Nephron (organoid): ENCODE measurements at regions not wholly inside any gene's neighbourhood (a gene's known extent, or its start where the extent isn't known, plus 50 kb on each side); places are given as distances from the start of the nearest gene placed in this dataset.
"Not testable (repeated sequence)": the region's sequence is repeated elsewhere in the genome, so short reads cannot be mapped to it uniquely, and the experiment has no call there.

Source experiments
- H3K27ac Mint-ChIP-seq, 3 experiments: 2 replicates each; pipeline ENCODE4 v1.8.0; 2020; ENCODE audit warnings: mixed read lengths in 3 of 3, mild to moderate bottlenecking in 2 of 3, moderate library complexity in 1 of 3
- H3K27me3 Mint-ChIP-seq: 2 replicates; pipeline ENCODE4 v1.8.0; 2021; ENCODE audit warnings: low read depth, mild to moderate bottlenecking, moderate library complexity, mixed read lengths
- H3K36me3 Mint-ChIP-seq: 2 replicates; pipeline ENCODE4 v1.8.0; 2020; ENCODE audit warnings: low read depth, mixed read lengths
- H3K4me1 Mint-ChIP-seq: 2 replicates; pipeline ENCODE4 v1.8.0; 2020; ENCODE audit warnings: mixed read lengths
- H3K4me3 Mint-ChIP-seq, 3 experiments: 2 replicates each; pipeline ENCODE4 v1.8.0; 2020; ENCODE audit warnings: mild to moderate bottlenecking in 3 of 3, mixed read lengths in 3 of 3, moderate library complexity in 2 of 3
- H3K9me3 Mint-ChIP-seq: 2 replicates; pipeline ENCODE4 v1.8.0; 2020; ENCODE audit warnings: mixed read lengths
- CTCF ChIP-seq, 3 experiments: fragments of 200-600 bp; sonication (generic); IDR thresholded peaks; one replicate each; pipeline ENCODE4 v1.5.0; 2021; ENCODE audit warnings: antibody characterized with exemption in 3 of 3; ENCODE audit not compliant: unreplicated experiment in 3 of 3

GRCh38 chr12:92413286-92413685 is 267.6 kb upstream of the BTG1 start:
- Mint-ChIP-seq H3K4me1 (peaks cover 11% of the 10 kb centered on the region), H3K27me3 (peaks cover 3% of the 10 kb centered on the region), H3K27ac (no peak overlapping the region), H3K36me3 (no peaks in the 10 kb centered on the region), H3K9me3 (peaks cover 2% of the 10 kb centered on the region), H3K4me3 (no peak overlapping the region)
- TF ChIP-seq CTCF (IDR thresholded peaks at IDR 0.05; ENCODE audit: unreplicated experiment in 3 of 3), result no peak

GRCh38 chr12:92412856-92413255 is 267.2 kb upstream of the BTG1 start:
- H3K9me3 Mint-ChIP-seq, result peaks cover 2% of the 10 kb centered on the region

GRCh38 chr12:92411687-92412086 is 266.0 kb upstream of the BTG1 start:
- no peak for TF ChIP-seq CTCF (IDR thresholded peaks at IDR 0.05; ENCODE audit: unreplicated experiment in 3 of 3)
- H3K27ac Mint-ChIP-seq, result no peak overlapping the region
- H3K9me3 Mint-ChIP-seq, result peaks cover 2% of the 10 kb centered on the region
- H3K4me3 Mint-ChIP-seq, result no peak overlapping the region
- no peaks in the 10 kb centered on the region for H3K36me3 Mint-ChIP-seq
- peaks cover 11% of the 10 kb centered on the region for H3K4me1 Mint-ChIP-seq
- H3K27me3 Mint-ChIP-seq, result peaks cover 3% of the 10 kb centered on the region

More at GRCh38 chr12:92412856-92413255, 267.2 kb upstream of the BTG1 start:
- Mint-ChIP-seq H3K27ac (no peak overlapping the region), H3K4me3 (no peak overlapping the region), H3K27me3 (peaks cover 3% of the 10 kb centered on the region), H3K4me1 (peaks cover 11% of the 10 kb centered on the region), H3K36me3 (no peaks in the 10 kb centered on the region)
- TF ChIP-seq CTCF (IDR thresholded peaks at IDR 0.05; ENCODE audit: unreplicated experiment in 3 of 3), result no peak

GRCh38 chr12:92408072-92408900 is 262.6 kb upstream of the BTG1 start:
- peaks cover 15% of the 10 kb centered on the region for H3K4me1 Mint-ChIP-seq
- peaks cover 8% of the 10 kb centered on the region for H3K27me3 Mint-ChIP-seq
- TF ChIP-seq CTCF (IDR thresholded peaks at IDR 0.05; ENCODE audit: unreplicated experiment in 3 of 3), result no peak
- no peak overlapping the region for H3K4me3 Mint-ChIP-seq
- H3K9me3 Mint-ChIP-seq, result peaks cover 2% of the 10 kb centered on the region
- no peaks in the 10 kb centered on the region for H3K36me3 Mint-ChIP-seq
- H3K27ac Mint-ChIP-seq, result no peak overlapping the region

- H3K4me3 Mint-ChIP-seq, H3K27ac Mint-ChIP-seq, H3K36me3 Mint-ChIP-seq, H3K27me3 Mint-ChIP-seq, H3K9me3 Mint-ChIP-seq: not testable (repeated sequence)
- peaks cover 23% of the 10 kb centered on the region for H3K4me1 Mint-ChIP-seq
Observed at GRCh38 chr12:92406404-92407070, 260.9 kb upstream of the BTG1 start.

GRCh38 chr12:92405801-92406251 is 260.2 kb upstream of the BTG1 start:
- not testable (repeated sequence) for H3K27ac Mint-ChIP-seq, H3K27me3 Mint-ChIP-seq, H3K4me3 Mint-ChIP-seq, H3K36me3 Mint-ChIP-seq, H3K9me3 Mint-ChIP-seq
- peaks cover 26% of the 10 kb centered on the region for H3K4me1 Mint-ChIP-seq
